Neural cell (in vitro differentiated cells): ENCODE measurements at regions not wholly inside any gene's neighbourhood (a gene's known extent, or its start where the extent isn't known, plus 50 kb on each side); places are given as distances from the start of the nearest gene placed in this dataset.

ENCODE experiments used
- H2AFZ ChIP-seq: fragments of 200-600, 300-800 bp; sonication (generic), shearing (Covaris generic); 2 replicates; pipeline ENCODE4 v1.6.0; 2014; ENCODE audit warnings: low read depth, mild to moderate bottlenecking, antibody characterized with exemption, low read length, moderate library complexity
- H3F3A ChIP-seq: fragments of 200-600 bp; shearing (Covaris generic); 2 replicates; pipeline ENCODE4 v1.6.1; 2016; ENCODE audit warnings: mild to moderate bottlenecking, moderate library complexity, mixed read lengths, antibody characterized with exemption, low read length; ENCODE audit not compliant: insufficient read depth, poor library complexity, severe bottlenecking
- H3K27ac ChIP-seq: fragments of 200-600, 300-800 bp; sonication (generic), shearing (Covaris generic); 2 replicates; pipeline ENCODE4 v1.5.1; 2014; ENCODE audit warnings: mild to moderate bottlenecking, low read length, moderate library complexity
- H3K27me3 ChIP-seq: fragments of 300-800, 200-600 bp; sonication (generic), shearing (Covaris generic); 2 replicates; pipeline ENCODE4 v1.6.0; 2014; ENCODE audit warnings: mild to moderate bottlenecking, low read depth, low read length, moderate library complexity; ENCODE audit not compliant: insufficient read depth
- H3K36me3 ChIP-seq: fragments of 300-800, 200-600 bp; sonication (generic), shearing (Covaris generic); 2 replicates; pipeline ENCODE4 v1.5.1; 2014; ENCODE audit warnings: mild to moderate bottlenecking, antibody characterized with exemption, low read length, moderate library complexity; ENCODE audit not compliant: insufficient read depth
- H3K4me2 ChIP-seq: fragments of 300-800, 200-600 bp; sonication (generic), shearing (Covaris generic); 2 replicates; pipeline ENCODE4 v1.6.0; 2014; ENCODE audit warnings: mild to moderate bottlenecking, low read length
- H3K4me3 ChIP-seq: fragments of 300-800, 200-600 bp; sonication (generic), shearing (Covaris generic); 2 replicates; pipeline ENCODE4 v1.5.1; 2014; ENCODE audit warnings: mild to moderate bottlenecking, low read length, moderate library complexity
- H3K79me2 ChIP-seq: fragments of 200-600 bp; shearing (Covaris generic); replicated peaks from 2 replicates; pipeline ENCODE4 v1.6.0; 2014; ENCODE audit warnings: mild to moderate bottlenecking, low read length, moderate library complexity; ENCODE audit not compliant: insufficient read depth
- H3K9ac ChIP-seq: fragments of 300-800, 200-600 bp; sonication (generic), shearing (Covaris generic); 2 replicates; pipeline ENCODE4 v1.6.1; 2016; ENCODE audit warnings: mild to moderate bottlenecking, low read length, mixed read lengths
- H3K9me2 ChIP-seq: fragments of 200-600 bp; shearing (Covaris generic); 2 replicates; pipeline ENCODE4 v1.6.1; 2016; ENCODE audit warnings: mild to moderate bottlenecking, low read length, mixed read lengths; ENCODE audit not compliant: insufficient read depth
- H3K9me3 ChIP-seq: fragments of 200-600, 300-800 bp; sonication (generic), shearing (Covaris generic); 2 replicates; pipeline ENCODE4 v1.6.1; 2016; ENCODE audit warnings: mild to moderate bottlenecking, mixed run types, low read length, moderate library complexity, mixed read lengths
- H4K20me1 ChIP-seq: fragments of 200-600 bp; shearing (Covaris generic); 2 replicates; pipeline ENCODE4 v1.6.1; 2016; ENCODE audit warnings: mild to moderate bottlenecking, mixed run types; ENCODE audit not compliant: insufficient read depth
- CTCF ChIP-seq: fragments of 450-650 bp; IDR thresholded peaks from 2 replicates; pipeline ENCODE4 v1.5.1; 2014; ENCODE audit warnings: antibody characterized with exemption, mild to moderate bottlenecking, moderate library complexity; ENCODE audit not compliant: poor library complexity, severe bottlenecking
- EP300 ChIP-seq: fragments of 450-650 bp; conservative IDR thresholded peaks from 2 replicates; pipeline ENCODE4 v1.6.1; 2014; ENCODE audit warnings: antibody characterized with exemption, mild to moderate bottlenecking, moderate library complexity; ENCODE audit not compliant: poor library complexity, severe bottlenecking
- EZH2 ChIP-seq: fragments of 200-600, 300-800 bp; shearing (Covaris generic), sonication (generic); IDR thresholded peaks from 2 replicates; pipeline ENCODE4 v1.6.1; 2014; ENCODE audit warnings: antibody characterized with exemption, low read length, borderline replicate concordance, mild to moderate bottlenecking; ENCODE audit not compliant: insufficient read depth, poor library complexity, severe bottlenecking
- MXI1 ChIP-seq: fragments of 450-650 bp; conservative IDR thresholded peaks from 2 replicates; pipeline ENCODE4 v1.6.1; 2014; ENCODE audit warnings: antibody characterized with exemption, mild to moderate bottlenecking; ENCODE audit not compliant: poor library complexity, severe bottlenecking
- POLR2AphosphoS5 ChIP-seq: IDR thresholded peaks from 2 replicates; pipeline ENCODE4 v1.6.1; 2012
- RAD21 ChIP-seq: fragments of 450-650 bp; conservative IDR thresholded peaks from 2 replicates; pipeline ENCODE4 v1.6.1; 2014; ENCODE audit warnings: antibody characterized with exemption, mild to moderate bottlenecking, moderate library complexity
- REST ChIP-seq: IDR thresholded peaks from 2 replicates; pipeline ENCODE4 v1.6.1; 2012; ENCODE audit warnings: borderline replicate concordance
- SMC3 ChIP-seq: fragments of 450-650 bp; conservative IDR thresholded peaks from 2 replicates; pipeline ENCODE4 v1.6.1; 2014; ENCODE audit warnings: antibody characterized with exemption, mild to moderate bottlenecking, moderate library complexity; ENCODE audit not compliant: poor library complexity
- TAF1 ChIP-seq: IDR thresholded peaks from 2 replicates; pipeline ENCODE4 v1.6.1; 2012; ENCODE audit warnings: low read depth

- Histone ChIP-seq H3K27me3 (no peaks in the 10 kb centered on the region), H3F3A (no peaks in the 10 kb centered on the region), H3K27ac (no peak overlapping the region), H3K36me3 (no peaks in the 10 kb centered on the region), H2AFZ (no peak overlapping the region), H3K9me3 (no peaks in the 10 kb centered on the region), H3K79me2 (no peaks in the 10 kb centered on the region), H3K9ac (no peak overlapping the region), H4K20me1 (no peaks in the 10 kb centered on the region), H3K4me3 (no peak overlapping the region), H3K9me2 (no peaks in the 10 kb centered on the region), H3K4me2 (no peak overlapping the region)
- TF ChIP-seq EZH2 (no peak), RAD21 (no peak), SMC3 (no peak), POLR2AphosphoS5 (no peak), TAF1 (no peak), REST (no peak), EP300 (no peak), CTCF (no peak), MXI1 (no peak)
Measured at GRCh38 chr3:106160396-106160795, 291.6 kb upstream of the CBLB start.

DNA sequence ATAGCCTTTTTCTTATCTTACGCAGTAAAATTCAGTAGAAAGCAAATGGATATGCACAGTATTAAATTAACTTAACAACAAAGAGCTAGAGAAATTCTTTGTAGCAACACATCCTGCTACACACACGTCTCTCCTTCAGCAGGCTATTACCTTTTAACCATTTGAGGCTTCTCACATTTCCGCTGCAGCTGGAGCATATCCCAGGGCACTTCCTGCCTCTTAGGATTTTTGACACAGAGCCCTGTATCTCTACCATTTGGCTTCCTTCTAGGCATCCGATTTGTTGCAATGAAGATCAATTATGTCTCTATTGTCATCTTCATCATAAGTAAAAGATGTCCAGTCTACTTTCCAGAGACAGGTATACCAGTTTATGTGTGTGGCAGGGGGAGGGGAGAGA lies 292.4 kb upstream of the CBLB start:
- no peak overlapping the region for H3K9ac ChIP-seq
- no peaks in the 10 kb centered on the region for H3K79me2 ChIP-seq
- TF ChIP-seq REST (no peak), MXI1 (no peak), SMC3 (no peak), CTCF (no peak), EZH2 (no peak), EP300 (no peak), RAD21 (no peak), POLR2AphosphoS5 (no peak), TAF1 (no peak)
- H2AFZ ChIP-seq: no peak overlapping the region
- no peaks in the 10 kb centered on the region for H3K27me3 ChIP-seq
- H3K27ac ChIP-seq: no peak overlapping the region
- H3K4me3 ChIP-seq: no peak overlapping the region
- no peaks in the 10 kb centered on the region for H3K36me3 ChIP-seq
- no peaks in the 10 kb centered on the region for H3K9me3 ChIP-seq
- no peaks in the 10 kb centered on the region for H3K9me2 ChIP-seq
- H3F3A ChIP-seq: no peaks in the 10 kb centered on the region
- no peak overlapping the region for H3K4me2 ChIP-seq
- no peaks in the 10 kb centered on the region for H4K20me1 ChIP-seq
